GM23338 (cell line): ENCODE measurements at regions not wholly inside any gene's neighbourhood (a gene's known extent, or its start where the extent isn't known, plus 50 kb on each side); places are given as distances from the start of the nearest gene placed in this dataset.
"Not testable (repeated sequence)": the region's sequence is repeated elsewhere in the genome, so short reads cannot be mapped to it uniquely, and the experiment has no call there.

ENCODE experiments used
- ATAC-seq: fragments of 200-7000 bp; cut with Tn5 transposase; 3 replicates; pipeline ENCODE4 v1.9.1; 2020
- DNase-seq: peaks from one replicate; pipeline ENCODE4 v3.0.0-alpha.2; 2015; ENCODE audit warnings: low spot score
- H2AFZ ChIP-seq: fragments of 200-600 bp; sonication (generic); 2 replicates; pipeline ENCODE4 v1.8.0; 2016; ENCODE audit warnings: antibody characterized with exemption, mild to moderate bottlenecking, moderate library complexity
- H3F3A ChIP-seq: fragments of 200-600 bp; sonication (generic); replicated peaks from 2 replicates; pipeline ENCODE4 v1.8.0; 2017; ENCODE audit warnings: antibody characterized with exemption, mixed run types, low read depth
- H3K27ac ChIP-seq: fragments of 200-600 bp; sonication (generic); 2 replicates; pipeline ENCODE4 v1.6.1; 2016; ENCODE audit warnings: low read depth
- H3K27me3 ChIP-seq: fragments of 200-600 bp; sonication (generic); 2 replicates; pipeline ENCODE4 v1.8.0; 2016; ENCODE audit warnings: mild to moderate bottlenecking, mixed run types, moderate library complexity; ENCODE audit not compliant: insufficient read depth
- H3K36me3 ChIP-seq: fragments of 200-600 bp; sonication (generic); 2 replicates; pipeline ENCODE4 v1.8.0; 2016; ENCODE audit warnings: mild to moderate bottlenecking; ENCODE audit not compliant: insufficient read depth
- H3K4me1 ChIP-seq: fragments of 200-600 bp; sonication (generic); 2 replicates; pipeline ENCODE4 v1.8.0; 2016; ENCODE audit warnings: mild to moderate bottlenecking, moderate library complexity; ENCODE audit not compliant: insufficient read depth
- H3K4me2 ChIP-seq: fragments of 200-600 bp; sonication (generic); 2 replicates; pipeline ENCODE4 v1.7.1; 2017; ENCODE audit warnings: mixed run types
- H3K4me3 ChIP-seq: fragments of 200-600 bp; sonication (generic); 2 replicates; pipeline ENCODE4 v1.6.1; 2016; ENCODE audit warnings: mixed run types
- H3K79me2 ChIP-seq: fragments of 200-600 bp; sonication (generic); replicated peaks from 2 replicates; pipeline ENCODE4 v1.8.0; 2017; ENCODE audit warnings: mild to moderate bottlenecking; ENCODE audit not compliant: insufficient read depth
- H3K9me2 ChIP-seq: fragments of 200-600 bp; sonication (generic); 2 replicates; pipeline ENCODE4 v1.8.0; 2017; ENCODE audit not compliant: insufficient read depth
- H4K20me1 ChIP-seq: fragments of 200-600 bp; sonication (generic); replicated peaks from 2 replicates; pipeline ENCODE4 v1.8.0; 2017; ENCODE audit warnings: mild to moderate bottlenecking; ENCODE audit not compliant: insufficient read depth
- H3K27ac Mint-ChIP-seq: 2 replicates; pipeline ENCODE4 v1.8.0; 2020; ENCODE audit warnings: inconsistent platforms, mild to moderate bottlenecking, moderate library complexity, mixed read lengths
- H3K27me3 Mint-ChIP-seq: 3 replicates; pipeline ENCODE4 v1.8.0; 2022; ENCODE audit warnings: low read depth, mild to moderate bottlenecking, moderate library complexity, mixed read lengths, inconsistent platforms; ENCODE audit not compliant: insufficient read depth, poor library complexity
- H3K36me3 Mint-ChIP-seq: 3 replicates; pipeline ENCODE4 v1.8.0; 2021; ENCODE audit warnings: low read depth, mild to moderate bottlenecking, inconsistent platforms, moderate library complexity, mixed read lengths
- H3K4me1 Mint-ChIP-seq: 3 replicates; pipeline ENCODE4 v1.8.0; 2020; ENCODE audit warnings: mild to moderate bottlenecking, inconsistent platforms, mixed read lengths
- H3K4me3 Mint-ChIP-seq: 3 replicates; pipeline ENCODE4 v1.8.0; 2021; ENCODE audit warnings: moderate library complexity, mild to moderate bottlenecking, inconsistent platforms, mixed read lengths
- H3K9me3 Mint-ChIP-seq: 3 replicates; pipeline ENCODE4 v1.8.0; 2020; ENCODE audit warnings: moderate library complexity, mild to moderate bottlenecking, inconsistent platforms, mixed read lengths
- CREB1 ChIP-seq: fragments of 250-450 bp; sonication (Bioruptor Pico); IDR thresholded peaks from 2 replicates; pipeline ENCODE4 v1.5.0; 2020; ENCODE audit warnings: low read depth, mild to moderate bottlenecking, moderate library complexity
- CTCF ChIP-seq, 2 experiments: fragments of 200-600 bp in 1 of 2; sonication (generic) in 1 of 2; conservative IDR thresholded peaks; 2 replicates each; pipeline versions ENCODE4 v1.5.1 to v1.6.1; 2016 to 2017; ENCODE audit warnings: antibody characterized with exemption in 2 of 2, low read depth in 2 of 2, mild to moderate bottlenecking in 2 of 2, moderate library complexity in 1 of 2
- ETS1 ChIP-seq: IDR thresholded peaks from 2 replicates; pipeline ENCODE4 v1.6.1; 2016; ENCODE audit warnings: antibody characterized with exemption
- EZH2 ChIP-seq: fragments of 200-600 bp; sonication (generic); IDR thresholded peaks from one replicate; pipeline ENCODE4 v1.8.0; 2017; ENCODE audit warnings: antibody characterized with exemption, mild to moderate bottlenecking, low read depth; ENCODE audit not compliant: unreplicated experiment
- EZH2phosphoT487 ChIP-seq: fragments of 200-600 bp; sonication (generic); IDR thresholded peaks from one replicate; pipeline ENCODE4 v1.8.1; 2018; ENCODE audit warnings: antibody characterized with exemption; ENCODE audit not compliant: unreplicated experiment
- JUNB ChIP-seq: IDR thresholded peaks from one replicate; pipeline ENCODE4 v1.6.1; 2016; ENCODE audit warnings: antibody characterized with exemption; ENCODE audit not compliant: unreplicated experiment
- NANOG ChIP-seq: IDR thresholded peaks from 2 replicates; pipeline ENCODE4 v1.6.1; 2016; ENCODE audit warnings: antibody characterized with exemption, borderline replicate concordance
- POLR2AphosphoS5 ChIP-seq: IDR thresholded peaks from 2 replicates; pipeline ENCODE4 v1.6.1; 2016; ENCODE audit warnings: antibody characterized with exemption, low read depth
- STAT1 ChIP-seq: IDR thresholded peaks from one replicate; pipeline ENCODE4 v1.6.1; 2016; ENCODE audit warnings: antibody characterized with exemption; ENCODE audit not compliant: unreplicated experiment
- ZNF114 ChIP-seq: fragments of 250-450 bp; sonication (Bioruptor Pico); IDR thresholded peaks from 2 replicates; pipeline ENCODE4 v1.5.0; 2020; ENCODE audit warnings: mild to moderate bottlenecking, moderate library complexity
- TF ChIP-seq, protein P1 (sequence below): fragments of 250-450 bp; sonication (Bioruptor Pico); IDR thresholded peaks from 2 replicates; pipeline ENCODE4 v1.5.0; 2020; ENCODE audit warnings: mild to moderate bottlenecking, moderate library complexity

GRCh38 chr2:198857246-198857645 is 600.5 kb downstream of the SATB2 start (continued):
- no peak for TF ChIP-seq ETS1
- no peak for TF ChIP-seq POLR2AphosphoS5
- no peak for TF ChIP-seq EZH2
- TF ChIP-seq STAT1 = no peak
- TF ChIP-seq NANOG = no peak

GRCh38 chr2:198855746-198856145 is 602.0 kb downstream of the SATB2 start:
- not testable (repeated sequence) for H3K9me2 ChIP-seq, H3K27me3 Mint-ChIP-seq, DNase-seq, H3K4me1 Mint-ChIP-seq, H3K4me3 Mint-ChIP-seq, H3K4me2 ChIP-seq, H4K20me1 ChIP-seq, H3K4me3 ChIP-seq, H3K27me3 ChIP-seq, H3K4me1 ChIP-seq, H3K27ac ChIP-seq, ATAC-seq, H2AFZ ChIP-seq, H3K79me2 ChIP-seq, H3F3A ChIP-seq, H3K27ac Mint-ChIP-seq
- peaks cover 13% of the 10 kb centered on the region for H3K36me3 ChIP-seq
- Mint-ChIP-seq H3K36me3 (peaks cover 23% of the 10 kb centered on the region; the same call in 2 of the 3 replicates), H3K9me3 (peaks cover 27% of the 10 kb centered on the region)

DNA sequence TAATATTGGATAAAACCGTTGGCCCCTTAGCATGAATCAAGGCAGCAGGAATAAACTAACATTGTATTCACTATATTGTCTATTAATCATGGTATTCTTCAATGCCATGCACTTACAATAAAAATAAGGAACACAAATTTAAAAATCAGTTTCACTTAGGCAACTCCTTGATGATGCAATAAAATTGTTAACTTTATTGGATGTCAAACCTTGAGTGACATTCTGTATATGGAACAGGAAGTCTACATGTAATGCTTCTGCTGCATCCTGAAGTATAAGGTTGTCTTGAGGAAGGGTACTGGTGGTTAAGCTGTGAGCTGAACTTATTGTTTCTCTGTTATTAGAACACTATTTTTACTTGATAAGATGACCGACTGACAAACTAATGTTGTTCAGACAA is 605.5 kb downstream of the SATB2 start:
- ATAC-seq = no peak
- Histone ChIP-seq H2AFZ (no peak overlapping the region), H4K20me1 (no peaks in the 10 kb centered on the region)
- TF ChIP-seq CTCF (conservative IDR thresholded peaks at IDR 0.05; ENCODE audit: low read depth in 2 of 2) (no peak), ZNF114 (CRISPR knock-in tag) (no peak), JUNB (no peak), STAT1 (no peak), EZH2phosphoT487 (no peak), ETS1 (no peak), EZH2 (no peak), CREB1 (CRISPR knock-in tag) (no peak)
- TF ChIP-seq, protein P1, sequence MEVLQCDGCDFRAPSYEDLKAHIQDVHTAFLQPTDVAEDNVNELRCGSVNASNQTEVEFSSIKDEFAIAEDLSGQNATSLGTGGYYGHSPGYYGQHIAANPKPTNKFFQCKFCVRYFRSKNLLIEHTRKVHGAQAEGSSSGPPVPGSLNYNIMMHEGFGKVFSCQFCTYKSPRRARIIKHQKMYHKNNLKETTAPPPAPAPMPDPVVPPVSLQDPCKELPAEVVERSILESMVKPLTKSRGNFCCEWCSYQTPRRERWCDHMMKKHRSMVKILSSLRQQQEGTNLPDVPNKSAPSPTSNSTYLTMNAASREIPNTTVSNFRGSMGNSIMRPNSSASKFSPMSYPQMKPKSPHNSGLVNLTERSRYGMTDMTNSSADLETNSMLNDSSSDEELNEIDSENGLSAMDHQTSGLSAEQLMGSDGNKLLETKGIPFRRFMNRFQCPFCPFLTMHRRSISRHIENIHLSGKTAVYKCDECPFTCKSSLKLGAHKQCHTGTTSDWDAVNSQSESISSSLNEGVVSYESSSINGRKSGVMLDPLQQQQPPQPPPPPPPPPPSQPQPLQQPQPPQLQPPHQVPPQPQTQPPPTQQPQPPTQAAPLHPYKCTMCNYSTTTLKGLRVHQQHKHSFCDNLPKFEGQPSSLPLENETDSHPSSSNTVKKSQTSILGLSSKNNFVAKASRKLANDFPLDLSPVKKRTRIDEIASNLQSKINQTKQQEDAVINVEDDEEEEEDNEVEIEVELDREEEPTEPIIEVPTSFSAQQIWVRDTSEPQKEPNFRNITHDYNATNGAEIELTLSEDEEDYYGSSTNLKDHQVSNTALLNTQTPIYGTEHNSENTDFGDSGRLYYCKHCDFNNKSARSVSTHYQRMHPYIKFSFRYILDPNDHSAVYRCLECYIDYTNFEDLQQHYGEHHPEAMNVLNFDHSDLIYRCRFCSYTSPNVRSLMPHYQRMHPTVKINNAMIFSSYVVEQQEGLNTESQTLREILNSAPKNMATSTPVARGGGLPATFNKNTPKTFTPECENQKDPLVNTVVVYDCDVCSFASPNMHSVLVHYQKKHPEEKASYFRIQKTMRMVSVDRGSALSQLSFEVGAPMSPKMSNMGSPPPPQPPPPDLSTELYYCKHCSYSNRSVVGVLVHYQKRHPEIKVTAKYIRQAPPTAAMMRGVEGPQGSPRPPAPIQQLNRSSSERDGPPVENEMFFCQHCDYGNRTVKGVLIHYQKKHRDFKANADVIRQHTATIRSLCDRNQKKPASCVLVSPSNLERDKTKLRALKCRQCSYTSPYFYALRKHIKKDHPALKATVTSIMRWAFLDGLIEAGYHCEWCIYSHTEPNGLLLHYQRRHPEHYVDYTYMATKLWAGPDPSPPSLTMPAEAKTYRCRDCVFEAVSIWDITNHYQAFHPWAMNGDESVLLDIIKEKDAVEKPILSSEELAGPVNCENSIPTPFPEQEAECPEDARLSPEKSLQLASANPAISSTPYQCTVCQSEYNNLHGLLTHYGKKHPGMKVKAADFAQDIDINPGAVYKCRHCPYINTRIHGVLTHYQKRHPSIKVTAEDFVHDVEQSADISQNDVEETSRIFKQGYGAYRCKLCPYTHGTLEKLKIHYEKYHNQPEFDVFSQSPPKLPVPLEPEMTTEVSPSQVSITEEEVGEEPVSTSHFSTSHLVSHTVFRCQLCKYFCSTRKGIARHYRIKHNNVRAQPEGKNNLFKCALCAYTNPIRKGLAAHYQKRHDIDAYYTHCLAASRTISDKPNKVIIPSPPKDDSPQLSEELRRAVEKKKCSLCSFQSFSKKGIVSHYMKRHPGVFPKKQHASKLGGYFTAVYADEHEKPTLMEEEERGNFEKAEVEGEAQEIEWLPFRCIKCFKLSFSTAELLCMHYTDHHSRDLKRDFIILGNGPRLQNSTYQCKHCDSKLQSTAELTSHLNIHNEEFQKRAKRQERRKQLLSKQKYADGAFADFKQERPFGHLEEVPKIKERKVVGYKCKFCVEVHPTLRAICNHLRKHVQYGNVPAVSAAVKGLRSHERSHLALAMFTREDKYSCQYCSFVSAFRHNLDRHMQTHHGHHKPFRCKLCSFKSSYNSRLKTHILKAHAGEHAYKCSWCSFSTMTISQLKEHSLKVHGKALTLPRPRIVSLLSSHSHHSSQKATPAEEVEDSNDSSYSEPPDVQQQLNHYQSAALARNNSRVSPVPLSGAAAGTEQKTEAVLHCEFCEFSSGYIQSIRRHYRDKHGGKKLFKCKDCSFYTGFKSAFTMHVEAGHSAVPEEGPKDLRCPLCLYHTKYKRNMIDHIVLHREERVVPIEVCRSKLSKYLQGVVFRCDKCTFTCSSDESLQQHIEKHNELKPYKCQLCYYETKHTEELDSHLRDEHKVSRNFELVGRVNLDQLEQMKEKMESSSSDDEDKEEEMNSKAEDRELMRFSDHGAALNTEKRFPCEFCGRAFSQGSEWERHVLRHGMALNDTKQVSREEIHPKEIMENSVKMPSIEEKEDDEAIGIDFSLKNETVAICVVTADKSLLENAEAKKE (CRISPR knock-in tag) = no peak

More for the DNA sequence above, 605.5 kb downstream of the SATB2 start:
- Histone ChIP-seq H3K4me2 (no peak overlapping the region), H3K27me3 (no peaks in the 10 kb centered on the region), H3K79me2 (no peaks in the 10 kb centered on the region), H3K4me1 (no peaks in the 10 kb centered on the region), H3F3A (no peaks in the 10 kb centered on the region), H3K4me3 (no peak overlapping the region), H3K36me3 (no peaks in the 10 kb centered on the region), H3K27ac (no peak overlapping the region), H3K9me2 (no peaks in the 10 kb centered on the region; the same call in 1 of the 2 replicates)
- Mint-ChIP-seq H3K27ac (no peak overlapping the region), H3K4me1 (no peaks in the 10 kb centered on the region), H3K27me3 (no peaks in the 10 kb centered on the region), H3K9me3 (0 out of 3 replicates have a peak, but pooled peaks cover under 1% of the 10 kb centered on the region), H3K36me3 (no peaks in the 10 kb centered on the region), H3K4me3 (no peak overlapping the region)
- DNase-seq = no peak
